HG03280 (cell line): ENCODE measurements at regions not wholly inside any gene's neighbourhood (a gene's known extent, or its start where the extent isn't known, plus 50 kb on each side); places are given as distances from the start of the nearest gene placed in this dataset.
"Not testable (repeated sequence)": the region's sequence is repeated elsewhere in the genome, so short reads cannot be mapped to it uniquely, and the experiment has no call there.

Experiments used
- ATAC-seq: cut with Tn5 transposase; IDR thresholded peaks from one replicate; pipeline ENCODE4 v1.9.1; 2021; ENCODE audit warnings: mild to moderate bottlenecking, moderate library complexity; ENCODE audit not compliant: unreplicated experiment

GRCh38 chr7:125181569-125182267 is 252.1 kb upstream of the POT1 start:
- not testable (repeated sequence) for ATAC-seq

- no peak for ATAC-seq
Observed at GRCh38 chr7:125173571-125173970, 243.9 kb upstream of the POT1 start.

GRCh38 chr7:125169088-125169487 is 239.5 kb upstream of the POT1 start:
- ATAC-seq = no peak

- no peak for ATAC-seq
Observed at GRCh38 chr7:125154930-125155329, 225.3 kb upstream of the POT1 start.

- ATAC-seq = no peak
Observed at GRCh38 chr7:125149151-125149550, 219.5 kb upstream of the POT1 start.

- ATAC-seq = no peak
Observed at GRCh38 chr7:125147047-125147446, 217.4 kb upstream of the POT1 start.

GRCh38 chr7:125136755-125137532 is 207.3 kb upstream of the POT1 start:
- ATAC-seq = no peak

GRCh38 chr7:125136341-125136740 is 206.7 kb upstream of the POT1 start:
- ATAC-seq = no peak

- no peak for ATAC-seq
Observed at GRCh38 chr7:125130173-125130572, 200.5 kb upstream of the POT1 start.

- no peak for ATAC-seq
Observed at GRCh38 chr7:125127304-125127703, 197.7 kb upstream of the POT1 start.

GRCh38 chr7:125126376-125126775 is 196.8 kb upstream of the POT1 start:
- no peak for ATAC-seq

- ATAC-seq = no peak
Observed at GRCh38 chr7:125125315-125125714, 195.7 kb upstream of the POT1 start.

- no peak for ATAC-seq
Observed at GRCh38 chr7:125122173-125122572, 192.5 kb upstream of the POT1 start.

GRCh38 chr7:125119559-125120115 is 190.0 kb upstream of the POT1 start:
- ATAC-seq = no peak

GRCh38 chr7:125118444-125118843 is 188.8 kb upstream of the POT1 start:
- no peak for ATAC-seq

- no peak for ATAC-seq
Observed at GRCh38 chr7:125112850-125113249, 183.2 kb upstream of the POT1 start.

GRCh38 chr7:125099519-125099918 is 169.9 kb upstream of the POT1 start:
- ATAC-seq = no peak

GRCh38 chr7:125098377-125098970 is 168.8 kb upstream of the POT1 start:
- ATAC-seq = peak; percentile 67

- ATAC-seq = no peak
Observed at GRCh38 chr7:125090596-125090995, 161.0 kb upstream of the POT1 start.

- no peak for ATAC-seq
Observed at GRCh38 chr7:125089171-125089570, 159.5 kb upstream of the POT1 start.

GRCh38 chr7:125088555-125088954 is 158.9 kb upstream of the POT1 start:
- no peak for ATAC-seq

- no peak for ATAC-seq
Observed at GRCh38 chr7:125085084-125085483, 155.5 kb upstream of the POT1 start.
